BJ (cell line): ENCODE measurements at regions not wholly inside any gene's neighbourhood (a gene's known extent, or its start where the extent isn't known, plus 50 kb on each side); places are given as distances from the start of the nearest gene placed in this dataset.

Source experiments
- CTCF ChIA-PET: fragments of 350-600 bp; formaldehyde crosslinking; extraction: SDS; loops from one replicate; lab custom pipeline; 2021; ENCODE audit warnings: antibody characterized with exemption, inconsistent platforms; lab: Yijun Ruan, JAX
- POLR2A ChIA-PET: fragments of 300-600 bp; sonication (Branson Sonifier 250); formaldehyde crosslinking; extraction: SDS; loops from one replicate; lab custom pipeline; 2021; ENCODE audit warnings: antibody characterized with exemption; lab: Charles Lee
- DNase-seq: peaks from one replicate; pipeline ENCODE4 v3.0.0-alpha.2; 2011; ENCODE audit warnings: low read depth
- H3K27me3 ChIP-seq: 2 replicates; pipeline ENCODE4 v1.6.0; 2011; ENCODE audit warnings: low read length; ENCODE audit not compliant: control insufficient read depth, insufficient read depth
- H3K36me3 ChIP-seq: 2 replicates; pipeline ENCODE4 v1.5.1; 2011; ENCODE audit warnings: low read length; ENCODE audit not compliant: control insufficient read depth, insufficient read depth
- H3K4me3 ChIP-seq: 2 replicates; pipeline ENCODE4 v1.5.1; 2011; ENCODE audit warnings: low read depth, mild to moderate bottlenecking, control low read depth, low read length
- CTCF ChIP-seq: IDR thresholded peaks from 2 replicates; pipeline ENCODE4 v1.5.1; 2011; ENCODE audit warnings: low read depth, mild to moderate bottlenecking, control low read depth, inconsistent platforms, low read length, moderate library complexity; ENCODE audit not compliant: insufficient read depth

DNA sequence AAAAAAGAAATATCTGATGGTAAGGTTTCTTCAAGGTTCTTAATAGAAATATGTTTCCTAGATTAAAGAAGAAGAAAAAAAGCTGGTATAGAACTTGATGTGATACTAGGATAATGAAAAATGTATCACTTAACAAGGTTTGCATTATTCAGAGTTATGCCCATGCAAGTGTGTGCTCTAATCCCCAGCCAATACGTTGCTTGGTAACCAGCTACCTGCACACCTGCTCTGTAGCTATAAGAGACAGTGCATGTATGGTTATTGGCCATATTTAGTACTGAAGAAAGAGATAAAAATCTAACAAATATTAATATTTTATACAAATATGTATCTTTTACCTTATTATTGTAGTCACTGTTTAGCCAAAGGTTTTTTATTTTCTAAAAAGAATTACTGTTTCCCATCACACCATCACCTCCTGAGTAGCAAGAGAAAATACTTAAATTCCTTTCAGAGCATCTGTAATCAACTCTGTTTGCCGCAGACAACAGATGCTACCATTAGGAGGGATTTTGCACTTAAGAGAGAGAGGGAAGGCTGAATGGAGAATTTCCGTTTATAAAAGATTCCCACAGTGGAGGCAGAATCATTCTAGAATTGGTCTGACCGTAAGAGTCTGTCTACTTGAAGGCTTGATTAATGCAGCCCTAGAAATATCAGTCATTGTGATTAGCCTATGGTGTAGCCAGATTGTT is 115.6 kb downstream of the NEDD1 start:
- ChIA-PET CTCF (no interaction called here), POLR2A (no interaction called here)
- TF ChIP-seq CTCF, result no peak
- H3K36me3 ChIP-seq, result no peaks in the 10 kb centered on the region
- DNase-seq, result no peak
- no peak overlapping the region for H3K4me3 ChIP-seq
- no peaks in the 10 kb centered on the region for H3K27me3 ChIP-seq

DNA sequence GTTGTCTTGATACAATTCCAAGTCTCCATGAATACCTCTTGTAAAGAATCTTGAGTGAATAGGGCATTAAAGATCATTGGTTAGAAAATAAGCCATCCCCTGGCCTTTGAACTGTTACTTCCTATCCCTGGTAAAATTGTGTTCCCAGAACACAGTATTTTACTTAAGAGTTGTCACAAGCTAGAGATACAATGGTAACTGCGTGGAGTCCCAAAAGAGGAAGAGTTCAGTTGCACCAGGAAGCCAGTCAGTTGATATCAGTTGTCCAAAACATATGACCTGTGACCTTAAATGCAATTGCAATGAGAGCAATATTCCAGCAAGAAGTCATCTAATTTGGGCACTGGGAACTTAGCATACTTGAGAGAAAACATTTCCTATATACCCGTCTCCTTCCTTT is 117.3 kb downstream of the NEDD1 start:
- no peak for TF ChIP-seq CTCF

DNA sequence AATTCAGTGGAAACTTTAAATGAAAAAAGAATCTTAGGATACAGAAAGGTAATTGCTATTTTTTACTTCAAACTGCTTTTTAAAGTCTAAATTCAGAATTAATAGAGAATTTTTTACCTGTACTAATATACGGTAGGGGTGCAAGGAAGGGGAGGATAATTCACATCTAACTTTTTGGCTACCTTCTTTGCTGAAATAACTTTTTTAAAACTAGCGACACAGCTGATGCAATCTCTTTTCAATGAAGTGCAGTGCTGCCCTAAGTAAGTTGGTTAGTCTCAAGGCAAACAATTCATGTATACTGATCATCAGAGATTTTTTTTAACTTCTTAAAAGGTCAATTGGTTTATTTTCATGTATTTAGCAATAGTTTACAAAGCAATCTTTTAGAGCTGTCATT is 119.8 kb downstream of the NEDD1 start:
- no peak for TF ChIP-seq CTCF
- POLR2A ChIA-PET, result no interaction called here
- no peak for DNase-seq
- no peak overlapping the region for H3K4me3 ChIP-seq
- no peaks in the 10 kb centered on the region for H3K36me3 ChIP-seq
- CTCF ChIA-PET, result no interaction called here
- H3K27me3 ChIP-seq, result no peaks in the 10 kb centered on the region

More for the DNA sequence above, 117.3 kb downstream of the NEDD1 start:
- POLR2A ChIA-PET, result no interaction called here
- DNase-seq, result no peak
- CTCF ChIA-PET, result no interaction called here
- Histone ChIP-seq H3K4me3 (no peak overlapping the region), H3K36me3 (no peaks in the 10 kb centered on the region), H3K27me3 (no peaks in the 10 kb centered on the region)

DNA sequence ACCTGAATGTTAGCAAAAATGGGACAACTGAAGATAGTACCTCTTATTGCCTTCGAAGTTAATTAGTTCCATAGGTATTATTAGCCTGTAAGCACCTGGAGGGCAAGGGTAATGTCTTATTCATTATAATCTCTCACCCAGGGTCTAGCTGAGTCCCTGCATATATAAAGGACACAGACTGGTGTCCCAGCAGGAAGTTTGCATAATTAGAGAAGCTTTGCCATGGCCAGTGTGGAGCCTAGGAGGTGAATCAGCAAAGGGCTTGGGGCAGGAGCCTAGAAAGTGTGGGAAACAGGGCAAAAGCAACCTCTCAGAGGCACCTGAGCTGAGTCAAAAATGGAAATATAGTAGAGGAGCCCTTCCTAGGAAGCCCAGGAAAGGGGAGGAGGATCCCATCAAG is 120.4 kb downstream of the NEDD1 start:
- no peak for DNase-seq
- Histone ChIP-seq H3K27me3 (no peaks in the 10 kb centered on the region), H3K36me3 (no peaks in the 10 kb centered on the region), H3K4me3 (no peak overlapping the region)
- ChIA-PET CTCF (no interaction called here), POLR2A (no interaction called here)
- TF ChIP-seq CTCF, result no peak

DNA sequence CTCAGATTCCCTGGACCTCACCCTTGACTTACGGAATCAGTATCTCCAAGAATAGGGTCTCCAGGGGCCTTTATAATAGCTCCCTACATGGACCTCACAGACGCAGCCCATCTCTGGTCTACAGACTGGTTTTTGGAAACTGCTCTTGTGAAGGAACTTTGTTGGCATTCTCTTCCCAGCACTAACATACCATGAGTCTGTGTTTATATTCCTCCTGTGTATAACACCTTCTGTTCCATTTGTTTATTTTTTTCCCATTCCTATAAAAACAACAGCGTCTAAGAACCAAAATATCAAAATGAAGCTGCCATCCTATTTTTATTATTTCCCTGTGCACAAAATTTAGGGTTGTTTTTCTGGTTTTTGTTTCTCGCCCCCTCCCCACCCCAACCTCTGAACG is 131.1 kb downstream of the NEDD1 start:
- TF ChIP-seq CTCF, result no peak
- H3K27me3 ChIP-seq, result no peaks in the 10 kb centered on the region
- ChIA-PET CTCF (no interaction called here), POLR2A (no interaction called here)
- no peak for DNase-seq
- no peaks in the 10 kb centered on the region for H3K36me3 ChIP-seq
- H3K4me3 ChIP-seq, result no peak overlapping the region
